ENCODE measurements at regions not wholly inside any gene's neighbourhood (a gene's known extent, or its start where the extent isn't known, plus 50 kb on each side); places are given as distances from the start of the nearest gene placed in this dataset.

- TF ChIP-seq, protein P1, sequence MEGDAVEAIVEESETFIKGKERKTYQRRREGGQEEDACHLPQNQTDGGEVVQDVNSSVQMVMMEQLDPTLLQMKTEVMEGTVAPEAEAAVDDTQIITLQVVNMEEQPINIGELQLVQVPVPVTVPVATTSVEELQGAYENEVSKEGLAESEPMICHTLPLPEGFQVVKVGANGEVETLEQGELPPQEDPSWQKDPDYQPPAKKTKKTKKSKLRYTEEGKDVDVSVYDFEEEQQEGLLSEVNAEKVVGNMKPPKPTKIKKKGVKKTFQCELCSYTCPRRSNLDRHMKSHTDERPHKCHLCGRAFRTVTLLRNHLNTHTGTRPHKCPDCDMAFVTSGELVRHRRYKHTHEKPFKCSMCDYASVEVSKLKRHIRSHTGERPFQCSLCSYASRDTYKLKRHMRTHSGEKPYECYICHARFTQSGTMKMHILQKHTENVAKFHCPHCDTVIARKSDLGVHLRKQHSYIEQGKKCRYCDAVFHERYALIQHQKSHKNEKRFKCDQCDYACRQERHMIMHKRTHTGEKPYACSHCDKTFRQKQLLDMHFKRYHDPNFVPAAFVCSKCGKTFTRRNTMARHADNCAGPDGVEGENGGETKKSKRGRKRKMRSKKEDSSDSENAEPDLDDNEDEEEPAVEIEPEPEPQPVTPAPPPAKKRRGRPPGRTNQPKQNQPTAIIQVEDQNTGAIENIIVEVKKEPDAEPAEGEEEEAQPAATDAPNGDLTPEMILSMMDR (conservative IDR thresholded peaks at IDR 0.05; ENCODE audit: low read depth, low read length) = no peak
- TF ChIP-seq POLR2A (IDR thresholded peaks at IDR 0.05; ENCODE audit: low read depth, low read length) (no peak), ELK1 (IDR thresholded peaks at IDR 0.05; ENCODE audit: borderline replicate concordance, low read depth, low read length) (no peak), RAD21 (IDR thresholded peaks at IDR 0.05; ENCODE audit: low read length) (no peak), BHLHE40 (IDR thresholded peaks at IDR 0.05; ENCODE audit: low read depth, low read length) (no peak), RFX5 (IDR thresholded peaks at IDR 0.05; ENCODE audit: low read depth, low read length) (no peak), CEBPB (IDR thresholded peaks at IDR 0.05; ENCODE audit: low read depth, low read length) (no peak), RCOR1 (IDR thresholded peaks at IDR 0.05; ENCODE audit: insufficient replicate concordance, low read length) (no peak), CHD1 (IDR thresholded peaks at IDR 0.05; ENCODE audit: low read depth, low read length) (no peak), MAZ (IDR thresholded peaks at IDR 0.05; ENCODE audit: borderline replicate concordance, low read depth, low read length) (no peak), SMC3 (IDR thresholded peaks at IDR 0.05; ENCODE audit: low read depth, low read length) (no peak), MXI1 (IDR thresholded peaks at IDR 0.05; ENCODE audit: borderline replicate concordance, low read depth, low read length) (no peak)
- TF ChIP-seq, protein P2, sequence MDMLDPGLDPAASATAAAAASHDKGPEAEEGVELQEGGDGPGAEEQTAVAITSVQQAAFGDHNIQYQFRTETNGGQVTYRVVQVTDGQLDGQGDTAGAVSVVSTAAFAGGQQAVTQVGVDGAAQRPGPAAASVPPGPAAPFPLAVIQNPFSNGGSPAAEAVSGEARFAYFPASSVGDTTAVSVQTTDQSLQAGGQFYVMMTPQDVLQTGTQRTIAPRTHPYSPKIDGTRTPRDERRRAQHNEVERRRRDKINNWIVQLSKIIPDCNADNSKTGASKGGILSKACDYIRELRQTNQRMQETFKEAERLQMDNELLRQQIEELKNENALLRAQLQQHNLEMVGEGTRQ (IDR thresholded peaks at IDR 0.05; ENCODE audit: low read depth, low read length) = no peak
Observed at GRCh38 chr7:68604541-68604940, 993.7 kb upstream of the AUTS2 start.

Data from IMR-90 (cell line).